ENCODE measurements at regions not wholly inside any gene's neighbourhood (a gene's known extent, or its start where the extent isn't known, plus 50 kb on each side); places are given as distances from the start of the nearest gene placed in this dataset.

- TF ChIP-seq EP300 (IDR thresholded peaks at IDR 0.05; ENCODE audit: borderline replicate concordance in 1 of 2, low read depth in 1 of 2, low read length in 1 of 2) (peak in 1 of 2 experiments; percentile 36; a peak in 1 of 4 replicates), USF2 (IDR thresholded peaks at IDR 0.05; ENCODE audit: borderline replicate concordance, low read depth, low read length) (no peak), POLR2AphosphoS5 (IDR thresholded peaks at IDR 0.05; ENCODE audit: low read depth, low read length) (no peak), RCOR1 (IDR thresholded peaks at IDR 0.05; ENCODE audit: low read length) (no peak), YY1 (IDR thresholded peaks at IDR 0.05; ENCODE audit: low read depth) (no peak), RAD21 (IDR thresholded peaks at IDR 0.05; ENCODE audit: low read length) (no peak), TCF12 (IDR thresholded peaks at IDR 0.05) (peak; percentile 90), FOXJ3 (CRISPR knock-in tag; IDR thresholded peaks at IDR 0.05) (no peak), FOSL2 (IDR thresholded peaks at IDR 0.05; ENCODE audit: borderline replicate concordance, low read depth) (no peak), CHD2 (IDR thresholded peaks at IDR 0.05; ENCODE audit: low read length, partially characterized antibody) (no peak), NRF1 (IDR thresholded peaks at IDR 0.05; ENCODE audit: low read depth, low read length) (no peak)
- TF ChIP-seq, protein P1, sequence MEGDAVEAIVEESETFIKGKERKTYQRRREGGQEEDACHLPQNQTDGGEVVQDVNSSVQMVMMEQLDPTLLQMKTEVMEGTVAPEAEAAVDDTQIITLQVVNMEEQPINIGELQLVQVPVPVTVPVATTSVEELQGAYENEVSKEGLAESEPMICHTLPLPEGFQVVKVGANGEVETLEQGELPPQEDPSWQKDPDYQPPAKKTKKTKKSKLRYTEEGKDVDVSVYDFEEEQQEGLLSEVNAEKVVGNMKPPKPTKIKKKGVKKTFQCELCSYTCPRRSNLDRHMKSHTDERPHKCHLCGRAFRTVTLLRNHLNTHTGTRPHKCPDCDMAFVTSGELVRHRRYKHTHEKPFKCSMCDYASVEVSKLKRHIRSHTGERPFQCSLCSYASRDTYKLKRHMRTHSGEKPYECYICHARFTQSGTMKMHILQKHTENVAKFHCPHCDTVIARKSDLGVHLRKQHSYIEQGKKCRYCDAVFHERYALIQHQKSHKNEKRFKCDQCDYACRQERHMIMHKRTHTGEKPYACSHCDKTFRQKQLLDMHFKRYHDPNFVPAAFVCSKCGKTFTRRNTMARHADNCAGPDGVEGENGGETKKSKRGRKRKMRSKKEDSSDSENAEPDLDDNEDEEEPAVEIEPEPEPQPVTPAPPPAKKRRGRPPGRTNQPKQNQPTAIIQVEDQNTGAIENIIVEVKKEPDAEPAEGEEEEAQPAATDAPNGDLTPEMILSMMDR (IDR thresholded peaks at IDR 0.05) = no peak
- TF ChIP-seq, protein P2, sequence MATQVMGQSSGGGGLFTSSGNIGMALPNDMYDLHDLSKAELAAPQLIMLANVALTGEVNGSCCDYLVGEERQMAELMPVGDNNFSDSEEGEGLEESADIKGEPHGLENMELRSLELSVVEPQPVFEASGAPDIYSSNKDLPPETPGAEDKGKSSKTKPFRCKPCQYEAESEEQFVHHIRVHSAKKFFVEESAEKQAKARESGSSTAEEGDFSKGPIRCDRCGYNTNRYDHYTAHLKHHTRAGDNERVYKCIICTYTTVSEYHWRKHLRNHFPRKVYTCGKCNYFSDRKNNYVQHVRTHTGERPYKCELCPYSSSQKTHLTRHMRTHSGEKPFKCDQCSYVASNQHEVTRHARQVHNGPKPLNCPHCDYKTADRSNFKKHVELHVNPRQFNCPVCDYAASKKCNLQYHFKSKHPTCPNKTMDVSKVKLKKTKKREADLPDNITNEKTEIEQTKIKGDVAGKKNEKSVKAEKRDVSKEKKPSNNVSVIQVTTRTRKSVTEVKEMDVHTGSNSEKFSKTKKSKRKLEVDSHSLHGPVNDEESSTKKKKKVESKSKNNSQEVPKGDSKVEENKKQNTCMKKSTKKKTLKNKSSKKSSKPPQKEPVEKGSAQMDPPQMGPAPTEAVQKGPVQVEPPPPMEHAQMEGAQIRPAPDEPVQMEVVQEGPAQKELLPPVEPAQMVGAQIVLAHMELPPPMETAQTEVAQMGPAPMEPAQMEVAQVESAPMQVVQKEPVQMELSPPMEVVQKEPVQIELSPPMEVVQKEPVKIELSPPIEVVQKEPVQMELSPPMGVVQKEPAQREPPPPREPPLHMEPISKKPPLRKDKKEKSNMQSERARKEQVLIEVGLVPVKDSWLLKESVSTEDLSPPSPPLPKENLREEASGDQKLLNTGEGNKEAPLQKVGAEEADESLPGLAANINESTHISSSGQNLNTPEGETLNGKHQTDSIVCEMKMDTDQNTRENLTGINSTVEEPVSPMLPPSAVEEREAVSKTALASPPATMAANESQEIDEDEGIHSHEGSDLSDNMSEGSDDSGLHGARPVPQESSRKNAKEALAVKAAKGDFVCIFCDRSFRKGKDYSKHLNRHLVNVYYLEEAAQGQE (IDR thresholded peaks at IDR 0.05; ENCODE audit: low read depth, low read length) = 0 out of 2 replicates have a peak, but pooled peaks have one; percentile 15
Observed at GRCh38 chr21:35428489-35428888, 379.4 kb upstream of the RUNX1 start.

All from SK-N-SH (cell line).